ENCODE measurements at regions not wholly inside any gene's neighbourhood (a gene's known extent, or its start where the extent isn't known, plus 50 kb on each side); places are given as distances from the start of the nearest gene placed in this dataset.

DNA sequence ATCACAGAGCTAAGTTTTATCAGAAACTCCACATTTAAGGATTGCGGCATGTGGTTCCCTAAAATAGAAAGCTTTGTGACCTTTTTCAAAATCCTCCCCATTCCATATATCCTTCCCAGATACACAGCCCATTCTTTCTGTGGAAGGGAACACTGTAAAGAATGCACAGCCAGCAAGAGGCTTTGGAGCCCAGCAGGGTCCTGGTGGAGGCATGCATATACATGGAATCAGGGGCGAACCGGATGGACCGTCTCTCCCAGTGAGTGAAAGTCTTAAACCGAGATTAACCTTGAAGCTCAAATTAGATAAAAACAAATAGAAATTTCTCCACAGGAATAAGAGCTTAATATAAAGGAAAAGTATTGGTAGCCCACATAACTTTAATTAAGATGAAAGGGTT, 436.2 kb upstream of the MDFIC2 start:
- DNase-seq (ENCODE audit: insufficient read length) (no peak), FAIRE-seq (no peak)
- TF ChIP-seq TAF1 (IDR thresholded peaks at IDR 0.05; ENCODE audit: borderline replicate concordance, low read depth, low read length): no peak
- TF ChIP-seq POLR2AphosphoS5 (IDR thresholded peaks at IDR 0.05; ENCODE audit: low read depth, low read length): no peak
- TF ChIP-seq POLR2A (IDR thresholded peaks at IDR 0.05; ENCODE audit: low read depth, low read length): no peak

- no peak for TF ChIP-seq POLR2AphosphoS5 (IDR thresholded peaks at IDR 0.05; ENCODE audit: low read depth, low read length)
- no peak for TF ChIP-seq TAF1 (IDR thresholded peaks at IDR 0.05; ENCODE audit: borderline replicate concordance, low read depth, low read length)
- TF ChIP-seq POLR2A (IDR thresholded peaks at IDR 0.05; ENCODE audit: low read depth, low read length): no peak
- no peak for FAIRE-seq
- DNase-seq (ENCODE audit: insufficient read length): no peak
These were observed 435.4 kb upstream of the MDFIC2 start for GRCh38 chr3:70747847-70748246.

- FAIRE-seq: no peak
- no peak for DNase-seq (ENCODE audit: insufficient read length)
- no peak for TF ChIP-seq POLR2A (IDR thresholded peaks at IDR 0.05; ENCODE audit: low read depth, low read length)
- TF ChIP-seq POLR2AphosphoS5 (IDR thresholded peaks at IDR 0.05; ENCODE audit: low read depth, low read length): no peak
- TF ChIP-seq TAF1 (IDR thresholded peaks at IDR 0.05; ENCODE audit: borderline replicate concordance, low read depth, low read length): no peak
These were observed 432.1 kb upstream of the MDFIC2 start for GRCh38 chr3:70744536-70744935.

DNA sequence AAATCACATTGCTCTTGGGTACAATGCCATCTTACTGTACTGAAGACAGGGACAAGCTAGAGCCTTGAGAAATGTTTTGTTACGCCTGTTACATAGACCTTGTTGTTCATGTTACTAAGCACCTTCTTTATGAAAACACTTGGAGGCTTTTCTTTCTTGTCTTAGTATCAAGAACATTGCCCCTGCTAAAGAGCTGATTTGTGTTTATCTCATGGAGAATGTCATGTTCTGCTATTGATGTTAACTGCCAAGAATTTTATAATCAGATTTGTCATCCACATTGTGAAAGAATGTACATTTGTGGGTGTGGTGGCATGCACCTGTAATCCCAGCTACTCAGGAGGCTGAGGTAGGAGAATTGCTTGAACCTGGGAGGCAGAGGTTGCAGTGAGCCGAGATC, 431.3 kb upstream of the MDFIC2 start:
- FAIRE-seq: no peak
- TF ChIP-seq TAF1 (IDR thresholded peaks at IDR 0.05; ENCODE audit: borderline replicate concordance, low read depth, low read length): no peak
- TF ChIP-seq POLR2AphosphoS5 (IDR thresholded peaks at IDR 0.05; ENCODE audit: low read depth, low read length): no peak
- no peak for TF ChIP-seq POLR2A (IDR thresholded peaks at IDR 0.05; ENCODE audit: low read depth, low read length)
- DNase-seq (ENCODE audit: insufficient read length): no peak

DNA sequence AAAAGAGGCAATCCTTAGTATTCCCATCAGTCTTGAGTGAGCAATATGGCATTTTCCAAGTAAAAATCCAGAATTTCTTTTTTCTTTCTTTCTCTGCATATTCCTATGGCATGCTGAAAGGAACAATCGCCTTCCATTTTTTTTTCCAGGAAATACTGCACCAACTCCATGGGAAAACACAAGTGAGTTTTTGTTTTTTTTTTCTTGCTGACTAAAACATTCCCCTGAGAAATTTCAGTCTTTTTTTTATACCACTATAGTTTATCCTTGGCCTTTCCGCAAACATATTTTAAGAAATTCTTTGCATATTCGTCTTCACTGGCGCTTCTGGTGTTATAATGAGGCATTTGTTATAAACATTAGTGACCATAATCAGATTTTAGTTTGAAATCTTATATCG, 429.6 kb upstream of the MDFIC2 start:
- FAIRE-seq (no peak), DNase-seq (ENCODE audit: insufficient read length) (no peak)

GRCh38 chr3:70740872-70741271, 428.4 kb upstream of the MDFIC2 start:
- TF ChIP-seq TAF1 (IDR thresholded peaks at IDR 0.05; ENCODE audit: borderline replicate concordance, low read depth, low read length) (no peak), POLR2A (IDR thresholded peaks at IDR 0.05; ENCODE audit: low read depth, low read length) (no peak), POLR2AphosphoS5 (IDR thresholded peaks at IDR 0.05; ENCODE audit: low read depth, low read length) (no peak)
- DNase-seq (ENCODE audit: insufficient read length) (no peak), FAIRE-seq (no peak)

More for the DNA sequence above, 429.6 kb upstream of the MDFIC2 start:
- TF ChIP-seq TAF1 (IDR thresholded peaks at IDR 0.05; ENCODE audit: borderline replicate concordance, low read depth, low read length) (no peak), POLR2AphosphoS5 (IDR thresholded peaks at IDR 0.05; ENCODE audit: low read depth, low read length) (no peak), POLR2A (IDR thresholded peaks at IDR 0.05; ENCODE audit: low read depth, low read length) (no peak)

DNA sequence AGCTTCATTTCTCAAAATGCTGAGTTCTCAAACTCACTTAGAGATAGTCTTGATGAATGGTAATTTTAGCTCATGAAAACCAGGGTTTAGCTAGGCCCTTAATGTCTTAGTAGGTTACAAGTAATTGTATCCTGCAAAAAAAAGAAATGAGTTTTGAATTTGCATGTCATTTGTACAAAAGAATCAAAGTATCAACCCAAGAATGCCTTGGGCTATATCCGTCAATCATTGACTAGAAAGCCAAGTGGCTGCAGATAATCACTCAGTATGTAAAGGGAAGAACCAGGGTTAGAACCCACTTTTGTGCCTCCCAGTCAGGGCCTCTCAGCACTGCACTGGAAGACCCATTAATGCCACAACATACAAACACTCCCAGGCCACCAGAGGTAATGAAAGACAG, 427.6 kb upstream of the MDFIC2 start:
- TF ChIP-seq TAF1 (IDR thresholded peaks at IDR 0.05; ENCODE audit: borderline replicate concordance, low read depth, low read length) (no peak), POLR2AphosphoS5 (IDR thresholded peaks at IDR 0.05; ENCODE audit: low read depth, low read length) (no peak), POLR2A (IDR thresholded peaks at IDR 0.05; ENCODE audit: low read depth, low read length) (no peak)
- DNase-seq (ENCODE audit: insufficient read length): no peak
- no peak for FAIRE-seq

DNA sequence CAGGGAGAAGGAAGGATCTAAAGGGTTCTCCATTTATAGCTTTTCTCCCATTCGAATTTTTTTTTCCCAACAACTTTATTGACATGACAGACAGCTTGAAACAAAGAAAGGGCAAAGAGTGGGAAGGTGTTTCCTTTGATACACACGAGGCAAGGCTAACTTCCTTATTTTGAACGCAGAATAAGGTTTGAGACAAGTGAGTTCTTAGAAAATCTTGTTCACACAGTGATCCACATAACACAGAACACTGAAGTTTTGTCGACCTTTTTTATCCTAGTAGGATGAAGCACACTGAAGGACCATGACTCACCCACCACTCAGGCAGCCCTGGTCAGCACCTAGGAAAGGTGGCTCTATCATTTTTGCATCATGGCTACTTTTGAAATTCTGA, 425.8 kb upstream of the MDFIC2 start:
- no peak for FAIRE-seq
- TF ChIP-seq TAF1 (IDR thresholded peaks at IDR 0.05; ENCODE audit: borderline replicate concordance, low read depth, low read length) (no peak), POLR2AphosphoS5 (IDR thresholded peaks at IDR 0.05; ENCODE audit: low read depth, low read length) (no peak), POLR2A (IDR thresholded peaks at IDR 0.05; ENCODE audit: low read depth, low read length) (no peak)
- DNase-seq (ENCODE audit: insufficient read length): no peak

DNA sequence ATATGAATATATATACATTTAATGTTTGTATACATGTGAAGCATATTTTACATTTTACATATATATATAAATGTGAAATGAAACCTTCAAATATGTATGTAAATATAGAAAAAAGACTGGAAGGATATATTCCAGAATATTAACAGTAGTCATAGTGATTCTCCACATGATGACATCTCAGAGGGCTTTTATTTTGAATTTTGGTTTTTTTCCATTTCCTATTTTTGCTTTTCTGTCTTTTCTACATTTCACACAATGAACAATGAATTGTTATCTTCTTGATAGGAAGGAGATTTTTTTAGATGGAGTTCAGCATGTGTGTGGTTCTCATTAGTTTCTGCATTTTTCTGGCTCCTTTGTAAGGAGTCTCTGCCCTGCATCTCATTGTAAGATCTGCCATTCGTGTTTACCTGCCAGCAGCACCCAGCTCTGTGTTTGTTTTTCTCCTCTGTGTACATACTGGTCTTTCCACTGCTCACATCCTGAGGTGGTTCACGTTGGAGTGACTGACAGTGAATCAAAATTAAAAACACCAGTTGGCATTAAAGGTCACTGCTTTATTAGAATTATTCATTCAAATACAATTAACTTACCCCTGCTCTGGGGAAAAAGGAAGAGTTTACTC, 425.3 kb upstream of the MDFIC2 start:
- no peak for TF ChIP-seq POLR2AphosphoS5 (IDR thresholded peaks at IDR 0.05; ENCODE audit: low read depth, low read length)
- no peak for TF ChIP-seq POLR2A (IDR thresholded peaks at IDR 0.05; ENCODE audit: low read depth, low read length)
- no peak for TF ChIP-seq TAF1 (IDR thresholded peaks at IDR 0.05; ENCODE audit: borderline replicate concordance, low read depth, low read length)
- FAIRE-seq (no peak), DNase-seq (ENCODE audit: insufficient read length) (no peak)

DNA sequence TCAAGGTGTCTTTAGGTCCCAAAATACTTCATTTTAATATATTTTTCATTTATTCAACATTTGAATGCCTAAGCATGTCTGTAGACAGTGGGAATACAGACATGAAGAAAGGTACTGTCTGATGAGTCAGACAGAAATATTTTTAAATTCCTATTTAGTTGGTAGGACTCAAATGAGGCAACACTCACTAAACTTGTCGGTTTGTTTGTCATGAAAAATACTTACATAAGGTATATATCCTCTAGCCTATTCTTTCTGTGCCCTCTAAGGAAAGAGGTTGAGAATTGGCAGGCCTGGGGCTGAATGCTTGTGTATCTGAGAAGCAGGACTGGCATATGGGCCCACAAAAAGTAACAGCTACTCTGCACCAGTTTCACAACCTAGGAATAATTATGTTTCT, 423.6 kb upstream of the MDFIC2 start:
- no peak for FAIRE-seq
- TF ChIP-seq POLR2A (IDR thresholded peaks at IDR 0.05; ENCODE audit: low read depth, low read length): no peak
- no peak for TF ChIP-seq POLR2AphosphoS5 (IDR thresholded peaks at IDR 0.05; ENCODE audit: low read depth, low read length)
- no peak for TF ChIP-seq TAF1 (IDR thresholded peaks at IDR 0.05; ENCODE audit: borderline replicate concordance, low read depth, low read length)
- no peak for DNase-seq (ENCODE audit: insufficient read length)

GRCh38 chr3:70734756-70735155, 422.3 kb upstream of the MDFIC2 start:
- TF ChIP-seq POLR2AphosphoS5 (IDR thresholded peaks at IDR 0.05; ENCODE audit: low read depth, low read length): no peak
- TF ChIP-seq POLR2A (IDR thresholded peaks at IDR 0.05; ENCODE audit: low read depth, low read length): no peak
- TF ChIP-seq TAF1 (IDR thresholded peaks at IDR 0.05; ENCODE audit: borderline replicate concordance, low read depth, low read length): no peak
- no peak for FAIRE-seq
- no peak for DNase-seq (ENCODE audit: insufficient read length)

DNA sequence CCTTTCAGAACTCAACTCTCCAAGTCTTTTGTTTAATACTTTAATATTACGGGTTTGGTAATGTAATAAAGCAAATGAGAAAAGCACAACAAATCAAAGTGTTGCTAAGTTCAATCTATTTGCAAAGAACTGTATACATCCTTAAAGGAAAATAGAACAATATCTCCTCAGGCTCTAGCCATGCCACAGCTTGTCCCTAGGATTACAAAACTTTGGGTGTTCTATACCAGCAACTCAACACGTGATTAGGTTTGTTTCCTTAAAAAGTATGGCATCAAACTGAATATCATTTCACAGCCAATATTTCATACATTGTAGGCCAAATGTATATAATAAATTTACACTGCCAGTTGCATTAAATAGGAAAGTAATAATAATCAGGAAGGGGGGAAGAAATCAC, 418.6 kb upstream of the MDFIC2 start:
- DNase-seq (ENCODE audit: insufficient read length) (no peak), FAIRE-seq (no peak)
- TF ChIP-seq POLR2AphosphoS5 (IDR thresholded peaks at IDR 0.05; ENCODE audit: low read depth, low read length) (no peak), TAF1 (IDR thresholded peaks at IDR 0.05; ENCODE audit: borderline replicate concordance, low read depth, low read length) (no peak), POLR2A (IDR thresholded peaks at IDR 0.05; ENCODE audit: low read depth, low read length) (no peak)
